A549 (cell line): ENCODE measurements at regions not wholly inside any gene's neighbourhood (a gene's known extent, or its start where the extent isn't known, plus 50 kb on each side); places are given as distances from the start of the nearest gene placed in this dataset.

Experiments
- ATAC-seq, 2 experiments: fragments of 200-7000 bp in 1 of 2; fragments of >200 bp in 1 of 2; cut with Nextera tagmentation in 1 of 2; cut with Tn5 transposase in 1 of 2; 3 replicates each; pipeline versions ENCODE4 v1.8.0 to v1.9.1; 2018 to 2020; ENCODE audit warnings: mild to moderate bottlenecking in 1 of 2, moderate library complexity in 1 of 2
- CTCF ChIA-PET: fragments of 300-600 bp; sonication (Branson Sonifier 250); formaldehyde crosslinking; extraction: SDS; loops from one replicate; lab custom pipeline; 2021; ENCODE audit warnings: antibody characterized with exemption, inconsistent platforms; lab: Yijun Ruan, JAX
- POLR2A ChIA-PET: fragments of 350-600 bp; formaldehyde crosslinking; extraction: SDS; loops from one replicate; lab custom pipeline; 2021; ENCODE audit warnings: antibody characterized with exemption, inconsistent platforms; lab: Yijun Ruan, JAX
- DNase-seq, 2 experiments: peaks; one replicate each; pipeline versions ENCODE4 v3.0.0 to v3.0.0-alpha.2; 2011 to 2016; ENCODE audit warnings: low read depth in 1 of 2, low spot score in 1 of 2
- FAIRE-seq: peaks from 2 replicates; lab custom pipeline; 2011; peaks lifted over from hg19 to GRCh38; lab: Jason Lieb, UNC
- H3K27ac ChIP-seq, 2 experiments: fragments of >200 bp; sonication (Bioruptor Twin); formaldehyde crosslinking; 3 replicates each; pipeline ENCODE4 v1.5.1; 2016 to 2017
- H3K4me1 ChIP-seq: fragments of >200 bp; sonication (Bioruptor Twin); formaldehyde crosslinking; 3 replicates; pipeline ENCODE4 v1.6.1; 2016
- H3K4me2 ChIP-seq: fragments of >200 bp; sonication (Bioruptor Twin); formaldehyde crosslinking; 3 replicates; pipeline ENCODE4 v1.6.1; 2016
- H3K4me3 ChIP-seq: fragments of >200 bp; sonication (Bioruptor Twin); formaldehyde crosslinking; 3 replicates; pipeline ENCODE4 v1.5.1; 2016
- H3K9me3 ChIP-seq: fragments of >200 bp; sonication (Bioruptor Twin); formaldehyde crosslinking; 3 replicates; pipeline ENCODE4 v1.6.1; 2016
- BHLHE40 ChIP-seq: IDR thresholded peaks from 2 replicates; pipeline ENCODE4 v1.6.1; 2012; ENCODE audit warnings: low read depth, low read length, inconsistent platforms
- CBX8 ChIP-seq: fragments of 200-600 bp; sonication (generic); IDR thresholded peaks from 2 replicates; pipeline ENCODE4 v1.6.1; 2016
- CEBPB ChIP-seq, 2 experiments: fragments of >200 bp in 1 of 2; sonication (Bioruptor Twin) in 1 of 2; formaldehyde crosslinking in 1 of 2; IDR thresholded peaks; 2 replicates each; pipeline ENCODE4 v1.6.1; 2012 to 2016
- EHMT2 ChIP-seq: fragments of 200-600 bp; sonication (generic); IDR thresholded peaks from 2 replicates; pipeline ENCODE4 v1.6.1; 2016; ENCODE audit warnings: antibody characterized with exemption, low read depth, mild to moderate bottlenecking, moderate library complexity
- FOXS1 ChIP-seq: fragments of 250-450 bp; sonication (Bioruptor Pico); IDR thresholded peaks from 2 replicates; pipeline ENCODE4 v1.5.0; 2020; ENCODE audit warnings: mild to moderate bottlenecking, moderate library complexity
- HEYL ChIP-seq: fragments of 250-450 bp; sonication (Bioruptor Pico); IDR thresholded peaks from 2 replicates; pipeline ENCODE4 v1.8.0; 2021; ENCODE audit warnings: mild to moderate bottlenecking, moderate library complexity
- HOXA7 ChIP-seq: fragments of 250-450 bp; sonication (Bioruptor Pico); IDR thresholded peaks from 2 replicates; pipeline ENCODE4 v1.5.0; 2020; ENCODE audit warnings: mild to moderate bottlenecking, moderate library complexity
- HOXB13 ChIP-seq: fragments of 250-450 bp; sonication (Bioruptor Pico); IDR thresholded peaks from 2 replicates; pipeline ENCODE4 v1.5.0; 2020; ENCODE audit warnings: low read depth, mild to moderate bottlenecking, moderate library complexity
- JUNB ChIP-seq: fragments of >200 bp; sonication (Bioruptor Twin); formaldehyde crosslinking; IDR thresholded peaks from 2 replicates; pipeline ENCODE4 v1.6.1; 2016
- KDM1A ChIP-seq: fragments of 200-600 bp; sonication (generic); IDR thresholded peaks from 2 replicates; pipeline ENCODE4 v1.6.1; 2016; ENCODE audit warnings: low read depth, mild to moderate bottlenecking
- NFE2L2 ChIP-seq: fragments of 150-350 bp; conservative IDR thresholded peaks from 2 replicates; pipeline ENCODE4 v1.6.1; 2014; ENCODE audit warnings: low read length
- NPAS2 ChIP-seq: fragments of 250-450 bp; sonication (Bioruptor Pico); IDR thresholded peaks from 2 replicates; pipeline ENCODE4 v1.8.0; 2022; ENCODE audit warnings: mild to moderate bottlenecking, moderate library complexity, borderline replicate concordance
- RAD21 ChIP-seq, 2 experiments: fragments of >200 bp in 1 of 2; sonication (Bioruptor Twin) in 1 of 2; formaldehyde crosslinking in 1 of 2; IDR thresholded peaks in 1 of 2; conservative IDR thresholded peaks in 1 of 2; 2 replicates in 1 of 2; 3 replicates in 1 of 2; pipeline ENCODE4 v1.6.1; 2012 to 2018; ENCODE audit warnings: inconsistent platforms in 1 of 2
- RFX5 ChIP-seq: fragments of 450-650 bp; IDR thresholded peaks from 2 replicates; pipeline ENCODE4 v1.7.1; 2014; ENCODE audit warnings: antibody characterized with exemption, mild to moderate bottlenecking, moderate library complexity
- ZNF302 ChIP-seq: fragments of 250-450 bp; sonication (Bioruptor Pico); IDR thresholded peaks from 2 replicates; pipeline ENCODE4 v1.9.0; 2021; ENCODE audit warnings: inconsistent platforms, mild to moderate bottlenecking, moderate library complexity
- WGBS: methylation state at CpG from one replicate; pipeline ENCODE4 v1.1.6; 2017; ENCODE audit errors: missing lambda C conversion rate; 5-methylcytosine and 5-hydroxymethylcytosine counted together
- TF ChIP-seq, protein P1 (sequence below): fragments of 150-350 bp; IDR thresholded peaks from 2 replicates; pipeline ENCODE4 v1.6.1; 2014; ENCODE audit warnings: low read depth, mild to moderate bottlenecking, low read length
- TF ChIP-seq, protein P2 (sequence below): fragments of 250-450 bp; sonication (Bioruptor Pico); IDR thresholded peaks from 2 replicates; pipeline ENCODE4 v1.5.0; 2020; ENCODE audit warnings: low read depth, mild to moderate bottlenecking, moderate library complexity
- TF ChIP-seq, protein P3 (sequence below): fragments of >200 bp; sonication (Bioruptor Twin); formaldehyde crosslinking; IDR thresholded peaks from 3 replicates; pipeline ENCODE4 v1.6.1; 2016
- TF ChIP-seq, protein P4 (sequence below): fragments of >200 bp; sonication (Bioruptor Twin); formaldehyde crosslinking; IDR thresholded peaks from 3 replicates; pipeline ENCODE4 v1.5.1; 2016
- TF ChIP-seq, protein P5 (sequence below): fragments of 200-600 bp; sonication (generic); IDR thresholded peaks from 2 replicates; pipeline ENCODE4 v1.6.1; 2016; ENCODE audit warnings: antibody characterized with exemption, mild to moderate bottlenecking, moderate library complexity

DNA sequence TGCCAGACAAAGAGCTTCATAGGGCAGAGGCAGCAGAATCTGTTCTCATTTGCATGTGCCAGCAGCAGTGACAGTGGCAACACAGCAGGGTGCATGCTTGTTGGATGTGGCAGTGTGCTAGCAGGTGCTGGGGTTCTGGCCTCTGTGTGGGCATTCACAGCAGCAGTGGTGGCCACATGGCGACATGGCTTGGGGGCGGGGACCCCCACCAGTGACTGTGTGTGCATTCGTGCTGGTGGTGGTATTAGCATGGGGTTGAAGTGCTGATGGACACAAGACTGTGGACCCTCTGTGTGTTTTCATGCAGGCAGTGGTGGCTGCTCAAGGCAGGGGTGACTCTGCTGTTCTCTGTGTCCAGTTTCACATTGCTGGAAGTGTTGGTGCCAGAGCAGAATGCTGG, 183.2 kb upstream of the PDE4D start:
- TF ChIP-seq NFE2L2, result no peak
- TF ChIP-seq, protein P1, sequence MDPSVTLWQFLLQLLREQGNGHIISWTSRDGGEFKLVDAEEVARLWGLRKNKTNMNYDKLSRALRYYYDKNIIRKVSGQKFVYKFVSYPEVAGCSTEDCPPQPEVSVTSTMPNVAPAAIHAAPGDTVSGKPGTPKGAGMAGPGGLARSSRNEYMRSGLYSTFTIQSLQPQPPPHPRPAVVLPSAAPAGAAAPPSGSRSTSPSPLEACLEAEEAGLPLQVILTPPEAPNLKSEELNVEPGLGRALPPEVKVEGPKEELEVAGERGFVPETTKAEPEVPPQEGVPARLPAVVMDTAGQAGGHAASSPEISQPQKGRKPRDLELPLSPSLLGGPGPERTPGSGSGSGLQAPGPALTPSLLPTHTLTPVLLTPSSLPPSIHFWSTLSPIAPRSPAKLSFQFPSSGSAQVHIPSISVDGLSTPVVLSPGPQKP, result no peak
- TF ChIP-seq CBX8, result no peak
- no peak for TF ChIP-seq RAD21 (conservative IDR thresholded peaks at IDR 0.05 in 1 of 2, IDR thresholded peaks at IDR 0.05 in 1 of 2)
- TF ChIP-seq, protein P2, sequence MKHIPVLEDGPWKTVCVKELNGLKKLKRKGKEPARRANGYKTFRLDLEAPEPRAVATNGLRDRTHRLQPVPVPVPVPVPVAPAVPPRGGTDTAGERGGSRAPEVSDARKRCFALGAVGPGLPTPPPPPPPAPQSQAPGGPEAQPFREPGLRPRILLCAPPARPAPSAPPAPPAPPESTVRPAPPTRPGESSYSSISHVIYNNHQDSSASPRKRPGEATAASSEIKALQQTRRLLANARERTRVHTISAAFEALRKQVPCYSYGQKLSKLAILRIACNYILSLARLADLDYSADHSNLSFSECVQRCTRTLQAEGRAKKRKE (CRISPR knock-in tag), result no peak
- TF ChIP-seq, protein P3, sequence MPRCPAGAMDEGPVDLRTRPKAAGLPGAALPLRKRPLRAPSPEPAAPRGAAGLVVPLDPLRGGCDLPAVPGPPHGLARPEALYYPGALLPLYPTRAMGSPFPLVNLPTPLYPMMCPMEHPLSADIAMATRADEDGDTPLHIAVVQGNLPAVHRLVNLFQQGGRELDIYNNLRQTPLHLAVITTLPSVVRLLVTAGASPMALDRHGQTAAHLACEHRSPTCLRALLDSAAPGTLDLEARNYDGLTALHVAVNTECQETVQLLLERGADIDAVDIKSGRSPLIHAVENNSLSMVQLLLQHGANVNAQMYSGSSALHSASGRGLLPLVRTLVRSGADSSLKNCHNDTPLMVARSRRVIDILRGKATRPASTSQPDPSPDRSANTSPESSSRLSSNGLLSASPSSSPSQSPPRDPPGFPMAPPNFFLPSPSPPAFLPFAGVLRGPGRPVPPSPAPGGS, result no peak
- TF ChIP-seq JUNB, result no peak
- TF ChIP-seq, protein P4, sequence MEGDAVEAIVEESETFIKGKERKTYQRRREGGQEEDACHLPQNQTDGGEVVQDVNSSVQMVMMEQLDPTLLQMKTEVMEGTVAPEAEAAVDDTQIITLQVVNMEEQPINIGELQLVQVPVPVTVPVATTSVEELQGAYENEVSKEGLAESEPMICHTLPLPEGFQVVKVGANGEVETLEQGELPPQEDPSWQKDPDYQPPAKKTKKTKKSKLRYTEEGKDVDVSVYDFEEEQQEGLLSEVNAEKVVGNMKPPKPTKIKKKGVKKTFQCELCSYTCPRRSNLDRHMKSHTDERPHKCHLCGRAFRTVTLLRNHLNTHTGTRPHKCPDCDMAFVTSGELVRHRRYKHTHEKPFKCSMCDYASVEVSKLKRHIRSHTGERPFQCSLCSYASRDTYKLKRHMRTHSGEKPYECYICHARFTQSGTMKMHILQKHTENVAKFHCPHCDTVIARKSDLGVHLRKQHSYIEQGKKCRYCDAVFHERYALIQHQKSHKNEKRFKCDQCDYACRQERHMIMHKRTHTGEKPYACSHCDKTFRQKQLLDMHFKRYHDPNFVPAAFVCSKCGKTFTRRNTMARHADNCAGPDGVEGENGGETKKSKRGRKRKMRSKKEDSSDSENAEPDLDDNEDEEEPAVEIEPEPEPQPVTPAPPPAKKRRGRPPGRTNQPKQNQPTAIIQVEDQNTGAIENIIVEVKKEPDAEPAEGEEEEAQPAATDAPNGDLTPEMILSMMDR, result no peak
- TF ChIP-seq BHLHE40, result no peak
- TF ChIP-seq HOXA7 (CRISPR knock-in tag), result no peak
- TF ChIP-seq NPAS2 (CRISPR knock-in tag), result no peak
- TF ChIP-seq KDM1A, result no peak
- no peak for TF ChIP-seq RFX5
- no peak for TF ChIP-seq HEYL (CRISPR knock-in tag)
- no peak for TF ChIP-seq ZNF302
- TF ChIP-seq FOXS1, result no peak
- no peak for TF ChIP-seq CEBPB (IDR thresholded peaks at IDR 0.05)
- no peak for TF ChIP-seq HOXB13 (CRISPR knock-in tag)
- TF ChIP-seq, protein P5, sequence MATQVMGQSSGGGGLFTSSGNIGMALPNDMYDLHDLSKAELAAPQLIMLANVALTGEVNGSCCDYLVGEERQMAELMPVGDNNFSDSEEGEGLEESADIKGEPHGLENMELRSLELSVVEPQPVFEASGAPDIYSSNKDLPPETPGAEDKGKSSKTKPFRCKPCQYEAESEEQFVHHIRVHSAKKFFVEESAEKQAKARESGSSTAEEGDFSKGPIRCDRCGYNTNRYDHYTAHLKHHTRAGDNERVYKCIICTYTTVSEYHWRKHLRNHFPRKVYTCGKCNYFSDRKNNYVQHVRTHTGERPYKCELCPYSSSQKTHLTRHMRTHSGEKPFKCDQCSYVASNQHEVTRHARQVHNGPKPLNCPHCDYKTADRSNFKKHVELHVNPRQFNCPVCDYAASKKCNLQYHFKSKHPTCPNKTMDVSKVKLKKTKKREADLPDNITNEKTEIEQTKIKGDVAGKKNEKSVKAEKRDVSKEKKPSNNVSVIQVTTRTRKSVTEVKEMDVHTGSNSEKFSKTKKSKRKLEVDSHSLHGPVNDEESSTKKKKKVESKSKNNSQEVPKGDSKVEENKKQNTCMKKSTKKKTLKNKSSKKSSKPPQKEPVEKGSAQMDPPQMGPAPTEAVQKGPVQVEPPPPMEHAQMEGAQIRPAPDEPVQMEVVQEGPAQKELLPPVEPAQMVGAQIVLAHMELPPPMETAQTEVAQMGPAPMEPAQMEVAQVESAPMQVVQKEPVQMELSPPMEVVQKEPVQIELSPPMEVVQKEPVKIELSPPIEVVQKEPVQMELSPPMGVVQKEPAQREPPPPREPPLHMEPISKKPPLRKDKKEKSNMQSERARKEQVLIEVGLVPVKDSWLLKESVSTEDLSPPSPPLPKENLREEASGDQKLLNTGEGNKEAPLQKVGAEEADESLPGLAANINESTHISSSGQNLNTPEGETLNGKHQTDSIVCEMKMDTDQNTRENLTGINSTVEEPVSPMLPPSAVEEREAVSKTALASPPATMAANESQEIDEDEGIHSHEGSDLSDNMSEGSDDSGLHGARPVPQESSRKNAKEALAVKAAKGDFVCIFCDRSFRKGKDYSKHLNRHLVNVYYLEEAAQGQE, result no peak
- no peak for TF ChIP-seq EHMT2

More for the DNA sequence above, 183.2 kb upstream of the PDE4D start:
- no peaks in the 10 kb centered on the region for H3K4me1 ChIP-seq
- H3K4me2 ChIP-seq, result no peak overlapping the region
- no peak for DNase-seq
- POLR2A ChIA-PET, result no interaction called here
- no peak for ATAC-seq
- no peak overlapping the region for H3K4me3 ChIP-seq
- CTCF ChIA-PET, result no interaction called here
- no peak for FAIRE-seq
- peaks cover 18% of the 10 kb centered on the region; the same call in 2 of the 3 replicates for H3K9me3 ChIP-seq
- no peak overlapping the region for H3K27ac ChIP-seq
- 12% methylated on average over 3 of the region's 3 CpGs for WGBS
